H1 (cell line): ENCODE measurements at regions not wholly inside any gene's neighbourhood (a gene's known extent, or its start where the extent isn't known, plus 50 kb on each side); places are given as distances from the start of the nearest gene placed in this dataset.

ENCODE experiments used
- CTCF ChIA-PET: fragments of 300-600 bp; sonication (Branson Sonifier 250); formaldehyde crosslinking; loops from one replicate; lab custom pipeline; 2021; ENCODE audit not compliant: partially characterized antibody; lab: Charles Lee
- POLR2A ChIA-PET: fragments of 300-600 bp; sonication (Branson Sonifier 250); formaldehyde crosslinking; loops from one replicate; lab custom pipeline; 2021; ENCODE audit warnings: inconsistent platforms; ENCODE audit not compliant: partially characterized antibody; lab: Charles Lee
- DNase-seq, 2 experiments: peaks; one replicate each; pipeline versions ENCODE4 v3.0.0 to v3.0.0-alpha.2; 2010 to 2022; ENCODE audit warnings: low spot score in 2 of 2, low read depth in 1 of 2, mixed read lengths in 1 of 2
- FAIRE-seq: peaks from 2 replicates; lab custom pipeline; 2011; peaks lifted over from hg19 to GRCh38; lab: Jason Lieb, UNC
- H2AFZ ChIP-seq: 2 replicates; pipeline ENCODE4 v1.8.1; 2012; ENCODE audit warnings: low read length, inconsistent platforms
- H2AK5ac ChIP-seq: 2 replicates; pipeline ENCODE4 v1.6.1; 2013; ENCODE audit warnings: low read depth, low read length
- H2BK120ac ChIP-seq: replicated peaks from 2 replicates; pipeline ENCODE3; 2013; ENCODE audit warnings: low read depth, low read length, inconsistent platforms
- H2BK12ac ChIP-seq: 2 replicates; pipeline ENCODE4 v1.6.1; 2013; ENCODE audit warnings: low read depth, low read length
- H2BK15ac ChIP-seq: 2 replicates; pipeline ENCODE4 v1.6.1; 2013; ENCODE audit warnings: low read length
- H2BK20ac ChIP-seq: 2 replicates; pipeline ENCODE4 v1.6.1; 2013; ENCODE audit warnings: low read length
- H2BK5ac ChIP-seq: 2 replicates; pipeline ENCODE4 v1.6.1; 2013; ENCODE audit warnings: low read depth, low read length
- H3K14ac ChIP-seq: 2 replicates; pipeline ENCODE4 v1.6.1; 2013; ENCODE audit warnings: inconsistent platforms; ENCODE audit not compliant: insufficient read length
- H3K18ac ChIP-seq: 2 replicates; pipeline ENCODE4 v1.6.1; 2013; ENCODE audit warnings: low read length; ENCODE audit errors: extremely low read depth
- H3K23ac ChIP-seq: 2 replicates; pipeline ENCODE4 v1.6.1; 2013; ENCODE audit warnings: inconsistent platforms; ENCODE audit not compliant: insufficient read length
- H3K23me2 ChIP-seq: 2 replicates; pipeline ENCODE4 v1.6.1; 2013; ENCODE audit warnings: low read depth, low read length
- H3K27ac ChIP-seq: 2 replicates; pipeline ENCODE4 v1.6.1; 2011; ENCODE audit warnings: low read depth, low read length, inconsistent platforms
- H3K27me3 ChIP-seq, 4 experiments: replicated peaks in 1 of 4; 1 replicate in 1 of 4; 2 replicates in 3 of 4; pipeline versions ENCODE4 v1.6.1 to v1.8.1; 2011 to 2013; ENCODE audit warnings: low read length in 3 of 4, mild to moderate bottlenecking in 3 of 4, inconsistent platforms in 2 of 4, mixed read lengths in 2 of 4, moderate library complexity in 1 of 4; ENCODE audit not compliant: control insufficient read depth in 3 of 4, insufficient read depth in 3 of 4; ENCODE audit errors: extremely low read depth in 1 of 4
- H3K36me3 ChIP-seq, 4 experiments: 2 replicates each; pipeline versions ENCODE4 v1.6.1 to v1.8.1; 2011 to 2013; ENCODE audit warnings: mild to moderate bottlenecking in 4 of 4, low read length in 3 of 4, moderate library complexity in 2 of 4, control low read depth in 1 of 4, inconsistent platforms in 1 of 4; ENCODE audit not compliant: insufficient read depth in 4 of 4, control insufficient read depth in 2 of 4
- H3K4ac ChIP-seq: replicated peaks from 2 replicates; pipeline ENCODE3; 2013; ENCODE audit warnings: low read length, low read depth, mixed read lengths, inconsistent platforms; ENCODE audit not compliant: insufficient read length
- H3K4me1 ChIP-seq, 4 experiments: replicated peaks in 1 of 4; 1 replicate in 1 of 4; 2 replicates in 3 of 4; pipeline versions ENCODE4 v1.6.1 to v1.8.1; 2011 to 2013; ENCODE audit warnings: low read length in 3 of 4, inconsistent platforms in 2 of 4, mixed read lengths in 1 of 4; ENCODE audit not compliant: insufficient read depth in 4 of 4, control insufficient read depth in 3 of 4
- H3K4me2 ChIP-seq, 2 experiments: 2 replicates each; pipeline versions ENCODE4 v1.6.1 to v1.8.1; 2011 to 2013; ENCODE audit warnings: low read depth in 2 of 2, low read length in 2 of 2, control low read depth in 1 of 2, inconsistent platforms in 1 of 2, mild to moderate bottlenecking in 1 of 2; ENCODE audit not compliant: insufficient read depth in 1 of 2
- H3K4me3 ChIP-seq, 4 experiments: fragments of 200-600, 300-600 bp in 1 of 4; sonication (generic), shearing (Covaris generic), sonication (Bioruptor Twin) in 1 of 4; 2 replicates each; pipeline versions ENCODE4 v1.5.1 to v1.8.1; 2011 to 2016; ENCODE audit warnings: low read length in 4 of 4, low read depth in 3 of 4, control low read depth in 2 of 4, inconsistent platforms in 2 of 4, mild to moderate bottlenecking in 2 of 4, mixed read lengths in 1 of 4, moderate library complexity in 1 of 4; ENCODE audit not compliant: insufficient read depth in 2 of 4; ENCODE audit errors: extremely low read depth in 1 of 4
- H3K56ac ChIP-seq: replicated peaks from 2 replicates; pipeline ENCODE3; 2013; ENCODE audit warnings: low read depth, mild to moderate bottlenecking, mixed read lengths, low read length, inconsistent platforms; ENCODE audit not compliant: insufficient read length
- H3K79me1 ChIP-seq: 2 replicates; pipeline ENCODE4 v1.6.1; 2013; ENCODE audit warnings: low read depth, low read length, control low read depth
- H3K79me2 ChIP-seq, 2 experiments: 2 replicates each; pipeline versions ENCODE4 v1.6.1 to v1.8.1; 2012 to 2013; ENCODE audit warnings: low read length in 2 of 2, mild to moderate bottlenecking in 2 of 2, inconsistent platforms in 1 of 2; ENCODE audit not compliant: insufficient read depth in 2 of 2, control insufficient read depth in 1 of 2
- H3K9ac ChIP-seq, 4 experiments: replicated peaks in 1 of 4; 1 replicate in 1 of 4; 2 replicates in 3 of 4; pipeline versions ENCODE4 v1.6.1 to v1.8.1; 2011 to 2013; ENCODE audit warnings: low read depth in 3 of 4, low read length in 3 of 4, control low read depth in 2 of 4, mild to moderate bottlenecking in 2 of 4, moderate library complexity in 2 of 4, inconsistent platforms in 1 of 4; ENCODE audit errors: extremely low read depth in 1 of 4
- H3K9me3 ChIP-seq, 2 experiments: 2 replicates each; pipeline versions ENCODE4 v1.6.1 to v1.8.1; 2012 to 2013; ENCODE audit warnings: mild to moderate bottlenecking in 2 of 2, moderate library complexity in 2 of 2, control low read depth in 1 of 2, inconsistent platforms in 1 of 2, low read depth in 1 of 2, low read length in 1 of 2, mixed read lengths in 1 of 2; ENCODE audit not compliant: insufficient read depth in 2 of 2
- H4K20me1 ChIP-seq, 2 experiments: replicated peaks in 1 of 2; 2 replicates each; pipeline versions ENCODE3 to v1.8.1; 2011 to 2013; ENCODE audit warnings: inconsistent platforms in 2 of 2, low read length in 2 of 2, mild to moderate bottlenecking in 1 of 2; ENCODE audit not compliant: insufficient read depth in 2 of 2, control insufficient read depth in 1 of 2
- H4K5ac ChIP-seq: 2 replicates; pipeline ENCODE4 v1.6.1; 2013; ENCODE audit warnings: low read length, low read depth, mixed read lengths, inconsistent platforms; ENCODE audit not compliant: insufficient read length
- H4K8ac ChIP-seq: 2 replicates; pipeline ENCODE4 v1.8.0; 2013; ENCODE audit warnings: mild to moderate bottlenecking, moderate library complexity, low read length, inconsistent platforms; ENCODE audit not compliant: insufficient read depth; ENCODE audit errors: extremely low read depth
- H4K91ac ChIP-seq: replicated peaks from 2 replicates; pipeline ENCODE3; 2013; ENCODE audit warnings: low read length, mixed read lengths, inconsistent platforms; ENCODE audit not compliant: insufficient read length
- CEBPB ChIP-seq: IDR thresholded peaks from 2 replicates; pipeline ENCODE4 v1.6.1; 2012; ENCODE audit warnings: low read depth, low read length
- EP300 ChIP-seq, 2 experiments: IDR thresholded peaks; 1 replicate in 1 of 2; 2 replicates in 1 of 2; pipeline ENCODE4 v1.6.1; 2011 to 2012; ENCODE audit warnings: low read depth in 2 of 2, low read length in 2 of 2, mild to moderate bottlenecking in 2 of 2, borderline replicate concordance in 1 of 2, inconsistent platforms in 1 of 2, moderate library complexity in 1 of 2
- HDAC6 ChIP-seq: IDR thresholded peaks from one replicate; pipeline ENCODE4 v1.7.1; 2012; ENCODE audit warnings: low read depth, mild to moderate bottlenecking, inconsistent platforms, low read length, moderate library complexity
- KDM5A ChIP-seq: fragments of 200-600 bp; IDR thresholded peaks from 2 replicates; pipeline ENCODE4 v1.7.1; 2012; ENCODE audit warnings: mild to moderate bottlenecking, low read length, inconsistent platforms, mixed read lengths
- RBBP5 ChIP-seq: IDR thresholded peaks from 2 replicates; pipeline ENCODE4 v1.7.1; 2012; ENCODE audit warnings: low read depth, mild to moderate bottlenecking, inconsistent platforms, low read length, moderate library complexity, borderline replicate concordance
- RFX5 ChIP-seq: IDR thresholded peaks from 2 replicates; pipeline ENCODE4 v1.6.1; 2011; ENCODE audit warnings: low read depth, low read length, improper control_type of control experiment, borderline replicate concordance
- RNF2 ChIP-seq: fragments of 200-900, 300-1000 bp; sonication (generic); IDR thresholded peaks from 2 replicates; pipeline ENCODE4 v1.7.1; 2016; ENCODE audit warnings: borderline replicate concordance, low read depth, mild to moderate bottlenecking, antibody characterized with exemption, low read length; ENCODE audit not compliant: poor library complexity, severe bottlenecking; ENCODE audit errors: missing control alignments
- SAP30 ChIP-seq: fragments of 300-600 bp; sonication (generic); IDR thresholded peaks from 2 replicates; pipeline ENCODE4 v1.7.1; 2012; ENCODE audit warnings: low read length, moderate library complexity, mild to moderate bottlenecking, inconsistent platforms; ENCODE audit not compliant: insufficient read depth, insufficient replicate concordance
- SP1 ChIP-seq: IDR thresholded peaks from 2 replicates; pipeline ENCODE4 v1.6.1; 2011; ENCODE audit warnings: low read depth, low read length
- TCF12 ChIP-seq: IDR thresholded peaks from 2 replicates; pipeline ENCODE4 v1.6.1; 2011; ENCODE audit warnings: low read depth, mild to moderate bottlenecking, low read length
- YY1 ChIP-seq: IDR thresholded peaks from 2 replicates; pipeline ENCODE4 v1.6.1; 2011; ENCODE audit warnings: low read depth, mild to moderate bottlenecking, low read length
- WGBS, 2 experiments: shearing (Covaris generic) in 1 of 2; methylation state at CpG; one replicate each; pipeline versions ENCODE4 v1.1.6 to v1.1.7; 2013 to 2015; ENCODE audit warnings: low lambda C conversion rate in 2 of 2, mixed read lengths in 2 of 2, inconsistent platforms in 1 of 2, low coverage in 1 of 2, missing lambda C conversion rate in 1 of 2; ENCODE audit not compliant: insufficient replicate concordance in 2 of 2, insufficient coverage in 1 of 2, insufficient read length in 1 of 2; ENCODE audit errors: extremely low coverage in 1 of 2, missing lambda C conversion rate in 1 of 2; 5-methylcytosine and 5-hydroxymethylcytosine counted together

DNA sequence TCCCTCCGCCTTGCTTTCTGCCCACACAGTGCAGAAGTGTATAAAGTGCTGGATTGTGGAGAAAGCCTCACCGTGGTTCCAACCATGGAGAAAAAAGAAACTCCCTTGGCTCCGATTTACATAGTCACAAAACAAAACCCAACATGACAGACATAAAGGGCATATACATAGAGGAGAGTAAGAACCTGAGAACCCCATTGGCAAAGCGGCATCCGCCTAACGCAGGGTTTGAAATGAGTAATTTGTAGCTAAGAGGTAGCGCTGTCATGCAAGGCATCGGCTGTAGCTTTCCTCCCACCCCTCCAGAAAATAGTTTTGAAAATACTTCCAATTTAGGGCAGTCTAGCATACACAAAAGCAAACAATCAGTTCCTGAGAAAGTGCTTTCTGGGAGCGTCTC, 126.0 kb upstream of the NRBF2 start:
- no peaks in the 10 kb centered on the region for H3K79me2 ChIP-seq
- no peak overlapping the region for H3K4me3 ChIP-seq
- no peak overlapping the region for H3K23ac ChIP-seq
- no peaks in the 10 kb centered on the region for H3K9me3 ChIP-seq
- H3K36me3 ChIP-seq = no peaks in the 10 kb centered on the region
- H2BK5ac ChIP-seq = no peak overlapping the region
- H2BK12ac ChIP-seq = no peak overlapping the region
- H2BK120ac ChIP-seq = no peak overlapping the region
- no peak overlapping the region for H3K27ac ChIP-seq
- H2AK5ac ChIP-seq = no peak overlapping the region
- H3K9ac ChIP-seq = no peak overlapping the region
- no peak overlapping the region for H4K91ac ChIP-seq
- WGBS, 2 experiments = 91% methylated on average over 9 of the region's 9 CpGs; no CpG with 5 or more reads in 1 of the 2 experiments
- H4K8ac ChIP-seq = no peak overlapping the region
- no peak overlapping the region for H3K4me2 ChIP-seq
- CTCF ChIA-PET = interaction anchor here (1.0 kb wide), 2 partner anchors 11 to 154 kb away, joined by 3 read pairs; no protein-coding TSS in a partner anchor
- no peak for FAIRE-seq
- H3K14ac ChIP-seq = no peak overlapping the region
- no peak overlapping the region for H3K56ac ChIP-seq
- H3K4ac ChIP-seq = no peak overlapping the region
- no peaks in the 10 kb centered on the region for H3K4me1 ChIP-seq
- no peaks in the 10 kb centered on the region for H3K23me2 ChIP-seq
- no peaks in the 10 kb centered on the region for H3K79me1 ChIP-seq
- no peaks in the 10 kb centered on the region for H3K27me3 ChIP-seq
- no peaks in the 10 kb centered on the region for H4K20me1 ChIP-seq
- H3K18ac ChIP-seq = no peak overlapping the region
- H4K5ac ChIP-seq = no peak overlapping the region
- POLR2A ChIA-PET = no interaction called here
- no peak overlapping the region for H2AFZ ChIP-seq
- no peak for DNase-seq
- H2BK15ac ChIP-seq = no peak overlapping the region
- no peak overlapping the region for H2BK20ac ChIP-seq
- TF ChIP-seq HDAC6 (no peak), RNF2 (no peak), EP300 (IDR thresholded peaks at IDR 0.05; ENCODE audit: borderline replicate concordance in 1 of 2, low read depth in 2 of 2, low read length in 2 of 2) (no peak), RBBP5 (no peak), KDM5A (no peak), YY1 (no peak), CEBPB (no peak), SP1 (no peak), TCF12 (no peak), RFX5 (no peak), SAP30 (no peak)
